ENCODE measurements at regions not wholly inside any gene's neighbourhood (a gene's known extent, or its start where the extent isn't known, plus 50 kb on each side); places are given as distances from the start of the nearest gene placed in this dataset.

- Histone ChIP-seq H3K4me2 (ENCODE audit: control insufficient read depth, insufficient read depth) (no peak overlapping the region), H3K9me3 (replicated peaks; ENCODE audit: control insufficient read depth, insufficient read depth, low read length) (no peaks in the 10 kb centered on the region), H2AFZ (ENCODE audit: control insufficient read depth, low read depth, low read length) (no peak overlapping the region), H3K4me1 (ENCODE audit: control insufficient read depth, insufficient read depth, low read length) (no peaks in the 10 kb centered on the region), H4K20me1 (ENCODE audit: control insufficient read depth, insufficient read depth) (no peaks in the 10 kb centered on the region), H3K27ac (ENCODE audit: control insufficient read depth, insufficient read depth) (no peak overlapping the region), H3K79me2 (ENCODE audit: control insufficient read depth, insufficient read depth, low read length) (no peaks in the 10 kb centered on the region), H3K27me3 (replicated peaks in 1 of 2; ENCODE audit: control insufficient read depth in 2 of 2, insufficient read depth in 2 of 2, low read length in 1 of 2) (no peaks in the 10 kb centered on the region), H3K9ac (ENCODE audit: control insufficient read depth, insufficient read depth, low read length) (no peak overlapping the region), H3K4me3 (no peak overlapping the region), H3K36me3 (ENCODE audit: control insufficient read depth in 2 of 2, insufficient read depth in 2 of 2, low read length in 1 of 2) (no peaks in the 10 kb centered on the region)
- in situ Hi-C loops (cut with MboI): no loop called here
- DNase-seq (ENCODE audit: low read depth, low spot score) (no peak), FAIRE-seq (no peak), ATAC-seq (no peak)
- POLR2A ChIA-PET: no interaction called here
- no TSS peak for BruUV-seq (replicated peaks)
- CTCF ChIA-PET: no interaction called here
- RAD21 ChIA-PET (ENCODE audit: unreplicated experiment): no interaction called here
- SMC1A ChIA-PET (ENCODE audit: uncharacterized antibody, unreplicated experiment): interaction anchor here (0.8 kb wide), 1 partner anchor 11 kb away, joined by 3 read pairs; no protein-coding TSS in a partner anchor
- intact Hi-C loops (cut with micrococcal nuclease; ENCODE audit: unreplicated experiment): no loop called here
- TF ChIP-seq NFXL1 (IDR thresholded peaks at IDR 0.05; ENCODE audit: borderline replicate concordance) (no peak), CTCF (IDR thresholded peaks at IDR 0.05 in 2 of 3, conservative IDR thresholded peaks at IDR 0.05 in 1 of 3; ENCODE audit: control insufficient read depth in 2 of 3, extremely low read depth in 1 of 3, insufficient read depth in 1 of 3, low read depth in 3 of 3, low read length in 3 of 3) (no peak), ZNF687 (IDR thresholded peaks at IDR 0.05) (no peak), MAX (IDR thresholded peaks at IDR 0.05; ENCODE audit: low read depth, low read length) (no peak), ZNF207 (IDR thresholded peaks at IDR 0.05; ENCODE audit: borderline replicate concordance) (no peak), SREBF2 (IDR thresholded peaks at IDR 0.05; ENCODE audit: low read length) (no peak), MTA2 (IDR thresholded peaks at IDR 0.05; ENCODE audit: low read depth) (no peak), GATAD2B (conservative IDR thresholded peaks at IDR 0.05; ENCODE audit: low read depth) (no peak), BACH1 (IDR thresholded peaks at IDR 0.05; ENCODE audit: borderline replicate concordance) (no peak), KDM1A (IDR thresholded peaks at IDR 0.05; ENCODE audit: borderline replicate concordance) (no peak), E2F4 (IDR thresholded peaks at IDR 0.05; ENCODE audit: low read depth, low read length) (no peak), MEF2A (IDR thresholded peaks at IDR 0.05; ENCODE audit: insufficient read depth, low read depth, low read length) (no peak), RAD51 (IDR thresholded peaks at IDR 0.05) (no peak), TAF1 (IDR thresholded peaks at IDR 0.05; ENCODE audit: borderline replicate concordance, low read depth, low read length) (no peak), ELK1 (IDR thresholded peaks at IDR 0.05; ENCODE audit: low read depth, low read length) (no peak), ATF2 (IDR thresholded peaks at IDR 0.05; ENCODE audit: low read length) (no peak)
These were observed 907.9 kb downstream of the ANKRD7 start for GRCh38 chr7:119132436-119132835.
